Mucosa of descending colon (tissue), 3 donors: ENCODE measurements at regions not wholly inside any gene's neighbourhood (a gene's known extent, or its start where the extent isn't known, plus 50 kb on each side); places are given as distances from the start of the nearest gene placed in this dataset.

Source experiments
- ATAC-seq: fragments of 200-7000 bp; cut with Tn5 transposase; one replicate; pipeline ENCODE4 v1.9.1; 2020; ENCODE audit warnings: mild to moderate bottlenecking, moderate library complexity
- DNase-seq, 3 donors: peaks; one replicate each; pipeline ENCODE4 v3.0.0-alpha.2; 2020
- H3K36me3 ChIP-seq: fragments of 200-600 bp; one replicate; pipeline ENCODE4 v1.8.0; 2021; ENCODE audit warnings: low read depth, mild to moderate bottlenecking
- H3K4me1 ChIP-seq: fragments of 200-600 bp; one replicate; pipeline ENCODE4 v1.8.0; 2021; ENCODE audit warnings: low read depth, mild to moderate bottlenecking
- H3K4me3 ChIP-seq: fragments of 200-600 bp; one replicate; pipeline ENCODE4 v1.8.0; 2021; ENCODE audit warnings: mild to moderate bottlenecking
- H3K9me3 ChIP-seq: fragments of 200-600 bp; one replicate; pipeline ENCODE4 v1.8.0; 2021; ENCODE audit warnings: mild to moderate bottlenecking
- CTCF ChIP-seq: fragments of 200-600 bp; IDR thresholded peaks from one replicate; pipeline ENCODE4 v1.8.0; 2022; ENCODE audit warnings: antibody characterized with exemption, mild to moderate bottlenecking
- intact Hi-C, 2 donors: fragments of 100-400 bp; cut with DNase I in 1 of 2; cut with micrococcal nuclease in 1 of 2; formaldehyde crosslinking; loops; one replicate each; pipeline versions ENCODE4 v1.11.0 to v1.11.1; 2022; cut with DNase I, micrococcal nuclease
- donor health status: DM: no; HTN: no; CAD: no; lungs with moderate emphysema.
- donor health status: DM: no; HTN: no; CAD: no.
- donor health status: DM: no; HTN: yes; CAD: no.

DNA sequence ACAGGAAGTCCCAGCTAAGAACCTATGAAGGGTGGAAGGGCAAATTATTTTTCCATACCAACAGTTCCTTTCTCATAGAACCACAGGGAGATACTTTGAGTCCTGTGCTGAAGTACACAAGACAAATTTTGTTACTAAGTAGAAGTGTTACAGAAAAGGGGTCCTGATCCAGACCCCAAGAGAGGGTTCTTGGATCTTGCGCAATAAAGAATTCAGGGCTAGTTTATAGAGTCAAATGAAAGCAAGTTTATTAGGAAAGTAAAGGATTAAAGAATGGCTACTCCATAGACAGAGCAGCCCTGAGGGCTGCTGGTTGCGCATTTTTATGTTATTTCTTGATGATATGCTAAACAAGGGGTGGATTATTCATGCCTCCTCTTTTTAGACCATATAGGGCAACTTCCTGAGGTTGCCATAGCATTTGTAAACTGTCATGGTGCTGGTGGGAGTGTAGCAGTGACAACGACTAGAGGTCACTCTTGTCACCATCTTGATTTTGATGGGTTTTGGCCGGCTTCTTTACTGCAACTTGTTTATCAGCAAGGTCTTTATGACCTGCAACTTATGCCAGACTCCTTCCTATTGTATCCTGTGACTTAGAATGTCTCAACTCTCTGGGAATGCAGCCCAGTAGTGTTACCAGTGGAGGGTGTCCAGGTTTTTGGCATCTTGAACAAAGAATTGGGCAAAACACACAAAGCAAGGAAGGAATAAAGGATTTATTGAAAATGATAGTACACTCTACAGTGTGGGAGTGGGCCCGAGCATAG, 409.4 kb downstream of the SH2D4B start:
- Histone ChIP-seq H3K9me3 (no peaks in the 10 kb centered on the region), H3K4me1 (no peaks in the 10 kb centered on the region), H3K36me3 (no peaks in the 10 kb centered on the region), H3K4me3 (no peak overlapping the region)
- no peak for ATAC-seq
- TF ChIP-seq CTCF = no peak
- DNase-seq = no peak
- intact Hi-C loops = no loop called here

DNA sequence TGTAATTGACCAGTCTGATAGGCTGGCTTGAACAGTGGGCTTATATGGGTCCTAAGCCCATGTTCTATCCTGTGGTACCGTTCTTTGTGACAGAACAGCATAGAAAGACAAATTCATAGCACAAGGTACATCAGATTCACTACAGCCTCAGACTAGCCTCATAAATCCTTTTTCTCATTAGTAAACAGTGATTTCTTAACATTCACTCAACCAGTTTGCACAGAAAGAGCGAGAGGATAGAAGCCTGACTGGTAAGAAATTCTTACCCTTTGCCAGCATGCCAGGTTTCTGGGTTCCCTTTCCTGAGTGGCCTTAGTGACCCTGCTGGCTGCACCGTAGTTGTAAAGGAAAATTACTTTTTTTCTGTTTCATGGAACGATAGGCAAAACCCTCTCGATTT, 412.1 kb downstream of the SH2D4B start:
- intact Hi-C loops = no loop called here
- H3K4me3 ChIP-seq = no peak overlapping the region
- H3K36me3 ChIP-seq = no peaks in the 10 kb centered on the region
- no peak for DNase-seq
- no peak for TF ChIP-seq CTCF
- H3K9me3 ChIP-seq = no peaks in the 10 kb centered on the region
- ATAC-seq = no peak
- H3K4me1 ChIP-seq = no peaks in the 10 kb centered on the region

DNA sequence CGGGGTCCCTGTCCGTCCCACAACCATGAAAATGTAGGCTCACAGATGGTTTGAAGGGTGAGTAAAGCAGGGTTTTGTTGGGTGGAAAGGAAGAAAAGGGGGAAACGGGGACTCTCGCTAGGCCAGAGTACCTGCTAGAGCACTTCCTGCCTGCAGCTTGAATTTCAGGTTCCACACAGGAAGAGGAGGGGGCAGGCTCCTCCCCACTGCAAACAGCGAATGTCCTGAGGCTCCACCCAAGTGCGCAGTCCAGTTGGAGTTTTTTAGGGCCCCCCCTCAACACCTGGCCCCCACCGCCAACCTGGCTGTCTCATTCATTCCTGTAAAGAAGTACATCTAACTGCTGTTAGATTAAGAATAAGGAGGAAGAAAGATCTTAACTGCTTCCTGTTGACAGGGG, 414.7 kb downstream of the SH2D4B start:
- DNase-seq (no peak), ATAC-seq (no peak)
- Histone ChIP-seq H3K4me3 (no peak overlapping the region), H3K9me3 (no peaks in the 10 kb centered on the region), H3K4me1 (no peaks in the 10 kb centered on the region), H3K36me3 (no peaks in the 10 kb centered on the region)
- intact Hi-C loops = no loop called here
- no peak for TF ChIP-seq CTCF

DNA sequence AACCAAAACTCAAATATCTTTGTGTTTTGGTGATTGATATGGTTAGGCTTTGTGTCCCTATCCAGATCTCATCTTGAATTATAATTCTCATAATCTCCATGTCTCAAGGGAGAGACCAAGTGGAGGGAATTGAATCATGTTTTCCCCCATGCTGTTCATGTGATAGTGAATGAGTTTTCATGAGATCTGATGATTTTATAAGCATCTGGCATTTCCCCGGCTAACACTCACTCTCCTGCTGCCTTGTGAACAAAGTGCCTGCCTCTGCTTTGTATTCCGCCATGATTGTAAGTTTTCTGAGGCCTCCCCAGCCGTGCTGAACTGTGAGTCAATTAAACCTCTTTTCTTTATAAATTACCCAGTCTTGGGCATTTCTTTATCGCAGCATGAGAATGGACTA, 419.5 kb downstream of the SH2D4B start:
- H3K4me1 ChIP-seq = no peaks in the 10 kb centered on the region
- TF ChIP-seq CTCF = no peak
- ATAC-seq = no peak
- intact Hi-C loops = no loop called here
- no peaks in the 10 kb centered on the region for H3K9me3 ChIP-seq
- no peak for DNase-seq
- no peak overlapping the region for H3K4me3 ChIP-seq
- H3K36me3 ChIP-seq = no peaks in the 10 kb centered on the region

DNA sequence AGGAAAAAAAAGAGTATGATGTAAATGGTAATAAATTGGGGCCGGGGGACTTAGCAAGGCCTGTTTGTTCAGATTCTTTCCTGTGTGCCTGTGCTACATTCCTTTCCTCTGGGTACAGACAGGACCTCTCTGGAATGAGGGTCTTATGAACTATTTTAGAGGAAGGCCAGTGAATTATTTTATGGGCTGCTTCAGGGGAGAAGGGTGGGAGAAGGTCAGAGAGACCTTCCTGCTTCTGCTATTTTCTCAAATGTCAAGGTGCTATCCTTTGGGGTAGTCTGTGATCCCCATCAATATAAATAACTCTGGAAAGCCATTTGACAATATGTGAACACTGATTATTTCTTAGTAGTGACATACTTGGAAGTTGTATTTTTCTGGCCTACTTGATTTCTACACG, 426.5 kb downstream of the SH2D4B start:
- no peaks in the 10 kb centered on the region for H3K36me3 ChIP-seq
- TF ChIP-seq CTCF = no peak

More for the DNA sequence above, 426.5 kb downstream of the SH2D4B start:
- Histone ChIP-seq H3K4me1 (no peaks in the 10 kb centered on the region), H3K9me3 (no peaks in the 10 kb centered on the region), H3K4me3 (no peak overlapping the region)
- intact Hi-C loops = no loop called here
- no peak for ATAC-seq
- DNase-seq = no peak
